Stimulated activated CD4-positive, alpha-beta T cell treated with anti-CD3 and anti-CD28 coated beads, TNF-alpha, amount 100 ng/mL, for 1 hour (primary cell): ENCODE measurements at regions not wholly inside any gene's neighbourhood (a gene's known extent, or its start where the extent isn't known, plus 50 kb on each side); places are given as distances from the start of the nearest gene placed in this dataset.
"Not testable (repeated sequence)": the region's sequence is repeated elsewhere in the genome, so short reads cannot be mapped to it uniquely, and the experiment has no call there.

Experiments
- DNase-seq, 3 donors: peaks; one replicate each; pipeline ENCODE4 v3.0.0-alpha.2; 2020; ENCODE audit warnings: low read depth in 3 of 3, low spot score in 1 of 3

DNA sequence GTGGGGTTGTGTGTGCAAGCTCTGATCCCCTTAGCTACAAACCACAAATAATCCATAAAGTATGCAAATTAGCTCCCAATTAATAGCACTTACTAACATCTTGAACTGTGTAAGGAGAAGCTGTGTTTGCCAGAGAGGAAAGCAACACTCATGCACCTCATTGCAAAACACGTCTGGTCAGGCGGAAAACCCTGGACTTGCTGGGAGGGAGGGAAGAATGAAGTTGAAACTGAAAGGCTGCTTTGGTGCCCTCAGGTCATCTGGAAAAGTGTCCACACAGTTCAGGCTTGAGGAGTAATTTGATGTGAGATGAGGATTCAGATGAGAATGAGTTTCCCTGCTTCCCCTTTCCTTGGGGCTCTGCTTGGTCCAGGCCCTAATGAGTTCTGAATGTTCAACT lies 185.5 kb upstream of the ANKRD28 start:
- no peak for DNase-seq

GRCh38 chr3:15983693-15984092 lies 185.9 kb upstream of the ANKRD28 start:
- no peak for DNase-seq

DNA sequence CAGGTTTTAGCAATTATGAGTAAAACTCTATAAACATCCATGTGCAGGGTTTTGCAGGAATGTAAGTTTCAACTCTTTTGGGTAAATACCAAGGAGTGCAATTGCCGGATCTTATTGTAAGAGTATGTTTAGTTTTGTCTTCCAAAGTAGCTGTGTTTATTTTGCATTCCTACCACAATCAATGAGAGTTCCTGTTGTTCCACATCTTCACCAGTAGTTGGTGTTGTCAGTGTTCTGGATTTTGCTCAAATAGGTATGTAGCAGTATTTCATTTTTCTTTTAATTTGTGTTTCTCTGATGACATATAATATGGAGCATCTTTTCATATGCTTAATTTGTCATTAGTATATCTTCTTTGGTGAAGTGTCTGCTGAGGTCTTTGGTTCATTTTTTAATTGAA lies 185.1 kb upstream of the GALNT15 start:
- DNase-seq = no peak

GRCh38 chr3:15993660-15994059 lies 180.8 kb upstream of the GALNT15 start:
- not testable (repeated sequence) for DNase-seq

GRCh38 chr3:15996496-15996895 lies 178.0 kb upstream of the GALNT15 start:
- DNase-seq = not testable (repeated sequence)

GRCh38 chr3:15997274-15997943 lies 177.1 kb upstream of the GALNT15 start:
- no peak for DNase-seq

DNA sequence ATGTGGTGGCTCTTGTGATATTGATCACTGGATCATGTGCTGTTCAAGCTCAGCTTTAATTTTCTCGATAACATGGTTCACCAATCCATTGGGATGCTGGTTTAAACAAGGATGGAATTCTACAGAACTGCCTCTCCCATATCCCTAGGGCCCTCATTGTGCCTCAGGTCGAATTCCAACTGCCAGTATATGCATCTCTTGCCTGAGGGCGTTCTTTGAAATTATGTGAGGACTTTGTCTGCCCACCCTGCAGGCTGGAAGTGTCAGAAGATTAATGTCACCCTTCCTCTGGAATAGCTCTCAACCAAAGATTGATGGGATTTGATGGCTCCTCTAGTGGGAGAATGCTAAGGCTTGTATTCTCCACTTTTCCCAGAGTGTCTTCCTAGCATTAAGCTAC lies 175.6 kb upstream of the GALNT15 start:
- no peak for DNase-seq

DNA sequence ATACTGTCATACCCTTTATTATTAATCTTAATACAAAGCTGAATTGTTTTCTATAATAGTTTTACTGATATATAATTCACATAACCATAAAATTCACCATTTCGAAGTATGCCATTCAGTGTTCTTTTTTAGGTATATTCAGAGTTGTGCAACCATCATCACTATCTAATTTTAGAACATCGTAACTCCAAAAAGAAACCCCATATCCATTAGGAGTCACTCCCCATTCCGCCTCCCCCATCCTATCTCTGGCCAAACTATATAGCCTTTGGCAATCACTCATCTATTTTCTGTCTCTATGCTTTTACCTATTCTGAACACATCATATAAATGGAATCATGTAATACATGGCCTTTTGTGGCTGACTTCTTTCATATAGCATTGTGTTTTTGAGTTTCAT lies 169.7 kb upstream of the GALNT15 start:
- no peak for DNase-seq

DNA sequence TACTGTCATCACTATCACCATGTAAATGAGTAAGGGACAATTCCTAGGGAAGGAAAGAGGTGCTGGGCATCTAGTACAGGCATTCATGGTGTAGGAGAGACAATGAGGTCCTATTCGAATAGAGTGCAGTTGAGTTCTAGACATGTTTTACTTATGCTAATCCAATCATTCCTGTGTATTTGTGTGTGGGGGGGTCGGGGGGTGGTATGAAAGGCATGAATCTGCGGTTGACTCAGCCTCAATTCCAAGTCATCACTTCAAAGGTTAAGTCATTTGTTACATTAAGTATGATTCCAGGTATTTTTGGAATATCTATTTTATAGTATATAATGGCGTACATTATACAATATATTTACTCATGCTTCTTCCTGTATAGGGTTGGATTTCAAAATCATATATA lies 163.1 kb upstream of the GALNT15 start:
- no peak for DNase-seq

DNA sequence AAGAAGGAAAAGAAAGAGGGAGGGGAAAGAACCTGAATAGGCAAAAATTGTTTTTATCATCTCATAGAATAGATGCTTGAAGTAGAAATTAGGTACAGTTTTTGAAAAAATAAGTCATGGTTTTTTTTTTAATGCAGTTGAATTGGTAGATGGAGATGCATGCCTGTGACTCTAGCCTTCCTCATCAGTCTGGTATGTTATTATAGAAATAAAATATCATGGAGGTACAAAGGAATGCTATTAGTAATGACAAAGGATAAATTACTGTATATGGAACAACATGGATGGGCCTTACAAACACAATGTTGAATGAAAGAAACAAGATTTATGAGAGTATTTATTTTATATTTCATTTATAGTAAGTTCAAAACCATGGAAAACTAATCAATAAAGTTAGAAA lies 162.4 kb upstream of the GALNT15 start:
- DNase-seq = no peak

DNA sequence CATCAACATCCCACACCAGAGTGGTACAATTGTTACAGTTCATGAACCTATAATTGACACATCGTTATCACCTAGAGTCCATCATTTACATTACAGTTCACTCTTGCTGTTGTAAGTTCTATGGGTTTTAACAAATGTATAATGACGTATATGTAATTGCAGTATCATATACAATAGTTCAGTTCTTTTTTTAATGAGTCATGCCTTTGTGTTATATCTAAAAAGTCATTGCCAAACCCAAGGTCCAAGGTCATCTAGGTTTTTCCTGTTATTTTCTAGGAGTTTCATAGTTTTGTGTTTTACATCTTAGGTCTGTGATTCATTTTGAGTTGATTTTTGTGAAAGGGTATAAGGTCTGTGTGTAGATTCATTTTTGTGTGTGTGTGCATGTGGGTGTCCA lies 160.9 kb upstream of the GALNT15 start:
- DNase-seq = no peak

DNA sequence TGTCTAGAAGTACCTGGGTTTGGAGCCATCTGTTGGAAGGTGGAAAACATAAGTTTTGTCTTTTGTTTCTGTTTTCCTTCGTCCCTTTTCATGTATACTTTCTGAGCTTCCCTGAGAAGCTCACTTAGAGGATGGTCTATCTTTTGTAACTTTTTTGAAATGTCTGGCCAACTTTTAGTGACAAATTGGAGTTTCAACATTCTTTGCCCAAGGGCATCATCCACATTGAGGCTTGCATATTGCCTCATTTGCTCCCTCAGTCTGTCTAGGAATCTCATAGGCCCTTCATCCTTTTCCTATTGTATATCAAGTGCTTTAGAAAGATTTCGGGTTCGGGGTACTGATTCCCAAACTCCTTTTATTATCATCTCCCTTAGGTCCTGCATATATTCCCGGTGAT lies 152.7 kb upstream of the GALNT15 start:
- not testable (repeated sequence) for DNase-seq

GRCh38 chr3:16023881-16024280 lies 150.6 kb upstream of the GALNT15 start:
- not testable (repeated sequence) for DNase-seq

DNA sequence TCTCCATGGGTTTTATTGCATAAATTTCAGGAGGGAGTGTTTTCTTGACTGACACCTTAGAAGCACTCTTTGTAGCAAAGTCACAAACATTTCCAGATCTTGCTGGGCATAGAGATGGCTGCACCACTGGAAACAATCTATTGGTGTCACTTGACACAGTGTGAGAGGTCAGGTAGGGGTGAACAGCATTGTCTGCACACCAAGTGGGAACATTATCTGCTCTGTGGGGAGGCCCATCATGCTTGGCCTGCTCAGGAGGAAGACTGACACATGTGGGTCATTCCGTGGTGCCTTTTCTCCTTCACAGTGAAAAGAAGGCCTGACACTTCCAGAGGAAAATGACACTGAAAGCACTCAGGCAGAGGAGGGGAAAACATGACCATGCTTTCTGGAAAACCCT lies 149.9 kb upstream of the GALNT15 start:
- no peak for DNase-seq

DNA sequence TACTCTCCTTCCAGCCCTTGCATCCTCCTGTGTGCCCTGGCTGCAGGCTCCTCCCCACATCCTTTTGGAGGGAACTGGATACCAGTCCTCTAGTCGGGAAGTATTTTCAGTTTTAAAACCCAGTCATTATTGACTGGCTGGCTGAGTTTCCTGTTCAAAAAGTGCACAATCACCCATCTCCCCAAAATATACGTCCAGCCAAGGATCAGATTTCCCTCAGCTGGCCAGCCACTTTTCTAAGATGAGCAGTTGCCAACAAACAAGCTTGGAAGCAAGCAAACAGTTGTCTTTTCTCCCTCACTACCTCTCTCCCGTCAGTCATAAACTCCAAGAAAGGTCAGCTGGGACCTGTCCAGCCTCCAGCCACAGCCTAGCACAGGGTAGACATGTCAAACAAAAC lies 147.7 kb upstream of the GALNT15 start:
- no peak for DNase-seq

DNA sequence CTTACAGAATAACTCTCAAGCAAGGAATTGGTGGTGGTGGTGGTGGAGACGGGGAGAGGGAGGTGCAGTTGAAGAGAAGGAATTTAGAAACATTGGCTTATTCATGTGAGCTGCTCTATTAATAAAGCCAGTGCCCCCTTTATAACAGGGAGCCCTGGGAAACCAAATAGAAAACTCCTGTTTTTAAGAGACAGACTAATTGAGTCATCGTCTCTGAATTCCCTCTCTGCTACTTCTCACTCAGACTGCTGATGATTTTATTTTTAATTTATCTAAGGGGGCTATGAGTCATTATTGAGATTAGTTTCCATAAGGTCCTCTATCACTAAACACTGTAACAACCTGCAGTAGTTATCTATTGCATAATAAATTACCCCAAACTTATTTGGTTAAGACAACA lies 145.9 kb upstream of the GALNT15 start:
- no peak for DNase-seq

GRCh38 chr3:16030342-16030741 lies 144.1 kb upstream of the GALNT15 start:
- no peak for DNase-seq

DNA sequence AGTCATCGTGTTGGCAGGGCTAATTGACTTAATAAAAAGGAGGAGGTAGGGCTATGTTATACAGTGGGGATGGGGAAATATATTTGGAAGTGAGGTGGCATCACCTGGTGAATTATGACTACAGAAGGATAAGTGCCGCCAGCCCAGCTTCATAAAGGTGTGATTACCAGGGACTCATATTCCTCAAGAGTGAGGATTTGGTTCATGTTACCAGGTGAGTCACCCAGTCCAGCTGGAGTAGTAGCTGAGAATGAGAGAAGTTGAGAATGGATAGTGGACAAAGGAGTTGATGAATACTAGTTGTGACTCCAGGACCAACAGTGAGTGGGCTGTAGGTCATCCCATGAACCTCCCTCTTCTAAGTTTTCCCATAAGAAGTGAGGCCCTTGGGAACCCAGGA lies 143.0 kb upstream of the GALNT15 start:
- no peak for DNase-seq

DNA sequence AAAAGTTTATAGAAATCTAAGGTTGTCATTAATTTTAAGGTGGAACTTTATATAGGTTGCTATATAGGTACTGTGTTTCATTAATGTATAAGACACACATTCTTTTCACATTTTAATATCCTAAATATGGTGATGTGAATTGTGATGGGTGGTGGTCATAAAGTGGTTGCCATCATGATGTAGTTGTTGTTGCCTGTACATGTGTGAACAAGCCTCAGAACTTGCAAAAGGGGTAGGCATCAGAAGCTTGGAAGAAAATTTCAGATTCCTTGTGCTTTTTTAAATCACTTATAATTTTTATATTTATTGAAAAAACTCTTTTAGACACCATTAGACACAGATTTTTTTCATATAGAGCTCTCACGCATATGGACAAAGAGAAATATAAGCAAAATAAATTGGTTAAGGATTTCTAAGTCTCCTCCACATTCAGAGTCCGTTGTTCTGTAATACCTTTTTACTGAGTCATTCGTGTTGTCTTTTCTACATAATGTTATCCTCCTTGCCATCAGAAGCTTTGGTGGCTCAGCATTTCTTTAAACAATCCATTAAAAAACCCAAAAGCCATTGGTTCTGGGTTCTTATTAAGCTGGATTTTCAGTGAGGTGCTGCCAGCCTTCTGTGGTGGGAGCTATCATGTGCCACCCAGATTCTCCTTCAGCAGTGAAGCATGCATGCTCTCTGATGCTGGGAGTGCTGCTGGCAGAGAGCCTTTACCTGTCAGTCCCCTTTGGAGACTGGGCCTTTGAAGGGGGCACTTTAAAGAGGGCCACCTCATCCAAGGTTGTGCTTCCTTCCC lies 140.4 kb upstream of the GALNT15 start:
- no peak for DNase-seq

DNA sequence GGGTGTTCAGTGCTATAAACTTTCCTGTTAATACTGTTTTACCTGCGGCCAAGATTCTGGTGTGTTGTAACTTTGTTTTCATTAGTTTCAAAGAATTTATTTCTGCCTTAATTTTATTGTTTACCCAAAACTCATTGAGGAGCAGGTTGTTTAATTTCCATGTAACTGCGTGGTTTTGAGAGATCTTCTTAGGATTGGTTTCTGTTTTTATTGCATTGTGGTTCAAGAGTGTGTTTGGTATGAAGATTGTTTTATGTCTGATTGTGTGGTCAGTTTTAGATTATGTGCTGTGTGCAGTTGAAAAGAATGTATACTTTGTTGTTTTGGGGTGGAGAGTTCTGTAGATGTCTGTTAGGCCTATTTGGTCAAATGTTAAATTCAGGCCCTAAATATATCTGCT lies 133.5 kb upstream of the GALNT15 start:
- DNase-seq = no peak

DNA sequence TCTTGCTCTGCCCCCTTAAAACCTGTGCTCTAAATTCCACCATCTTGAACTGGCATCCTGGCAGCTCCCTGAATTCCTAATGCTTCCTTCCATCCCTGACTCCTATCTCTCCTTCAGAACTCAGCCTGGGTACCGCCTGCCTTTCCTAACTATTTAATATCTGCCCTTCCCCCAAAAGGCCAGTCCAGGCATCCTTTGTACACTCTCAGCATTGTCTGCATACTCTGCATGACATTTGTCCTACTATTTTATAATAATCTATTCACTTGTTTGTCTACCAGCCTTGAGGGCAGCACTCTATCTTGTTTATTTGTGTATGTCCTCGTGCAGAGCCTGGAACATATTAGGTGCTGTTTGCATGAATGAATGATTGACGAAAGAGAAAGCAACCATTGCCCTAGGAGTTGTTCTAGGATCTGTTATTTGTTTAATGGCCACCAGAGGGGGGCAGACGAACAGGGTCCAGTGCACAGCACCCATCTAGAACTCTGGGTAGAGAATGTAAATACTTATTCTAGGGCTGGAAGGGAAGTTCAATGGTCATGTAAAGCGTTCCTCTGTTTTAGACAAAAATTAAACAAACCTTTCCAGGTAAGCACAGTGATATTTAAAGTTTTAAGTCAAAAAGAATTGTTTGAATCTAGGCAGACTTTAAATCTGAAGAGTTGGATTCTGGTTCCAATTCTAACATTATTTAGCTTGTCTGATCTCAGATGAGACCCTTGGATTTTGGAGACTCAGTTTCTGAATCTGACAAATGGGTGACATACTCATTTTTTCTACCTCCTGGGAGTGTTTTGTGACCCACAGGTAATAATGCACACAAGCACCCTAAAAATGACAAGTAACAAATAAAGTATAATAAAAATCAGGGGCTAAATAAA lies 125.8 kb upstream of the GALNT15 start:
- DNase-seq = peak in 2 of 3 donors; percentile 1 to 3
